ENCODE measurements at regions not wholly inside any gene's neighbourhood (a gene's known extent, or its start where the extent isn't known, plus 50 kb on each side); places are given as distances from the start of the nearest gene placed in this dataset.

DNA sequence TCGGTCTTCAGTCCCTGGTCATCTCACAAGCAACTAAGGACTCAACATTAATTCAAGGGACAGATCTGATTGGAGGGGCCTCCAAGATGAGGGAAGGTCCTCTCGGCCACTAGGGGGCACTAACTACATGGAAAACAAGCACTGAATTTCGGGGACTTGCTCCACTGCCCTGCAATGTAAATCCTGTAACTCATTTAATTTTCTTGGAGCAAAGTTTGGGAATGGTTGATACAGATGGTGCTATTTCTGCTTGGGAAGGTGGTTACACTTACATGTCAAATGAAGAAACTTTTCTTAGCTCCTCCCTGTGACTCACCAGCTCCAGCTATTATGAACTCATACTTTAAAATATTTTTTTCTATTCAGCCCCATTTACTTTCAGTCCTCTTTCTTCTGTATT lies 97.4 kb upstream of the KCNJ15 start:
- peak; percentile 10 for DNase-seq

DNA sequence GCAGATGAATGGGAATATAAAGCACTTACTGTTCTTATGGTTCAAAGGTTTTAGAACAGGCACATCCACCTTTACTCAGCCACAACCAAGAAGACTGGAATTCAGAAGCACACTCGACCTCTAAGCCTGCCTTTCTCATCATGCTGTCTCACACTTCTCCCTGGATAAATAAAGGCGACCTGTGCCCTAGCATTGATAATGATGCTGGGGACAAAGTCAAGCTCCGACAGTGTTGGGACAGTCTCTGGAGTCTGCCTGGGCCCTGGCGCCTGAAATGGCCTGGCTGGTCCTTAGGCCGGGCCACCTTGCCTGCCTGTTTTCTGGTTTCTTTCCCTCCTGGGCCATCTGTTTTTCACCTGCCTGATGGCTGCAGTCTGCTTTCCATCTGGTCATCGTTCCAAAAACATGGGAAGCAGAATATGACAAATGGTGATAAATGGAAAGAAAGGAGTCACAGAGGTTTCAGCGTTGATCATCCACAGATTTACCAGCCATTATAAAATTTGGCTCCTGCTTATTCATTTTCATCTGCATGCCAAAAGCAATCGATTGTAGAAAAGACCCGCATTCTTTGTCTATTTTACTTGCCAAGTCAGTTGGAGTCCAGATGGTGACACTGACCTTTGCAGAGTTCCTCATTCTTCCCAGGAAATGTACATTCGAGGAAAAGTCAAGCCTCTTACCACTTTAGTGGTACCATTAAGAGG lies 91.2 kb upstream of the KCNJ15 start:
- no peak for DNase-seq

DNA sequence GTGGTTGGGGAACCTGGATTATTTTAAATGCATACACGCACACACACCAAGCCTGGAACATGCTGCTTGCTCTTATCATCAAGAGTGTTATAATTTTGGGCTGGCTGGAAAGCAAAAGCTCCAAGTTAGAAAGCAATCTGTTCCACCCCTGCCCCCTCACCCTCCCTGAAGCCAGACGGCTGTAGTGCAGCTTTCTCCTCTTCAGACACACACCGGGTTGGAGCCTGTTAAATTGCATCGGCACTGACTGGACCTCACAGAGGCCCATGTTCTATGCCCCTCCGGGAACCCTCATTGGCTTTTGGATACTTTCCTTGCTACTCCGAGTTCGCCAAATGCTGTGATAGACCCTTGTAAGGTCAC lies 90.6 kb upstream of the KCNJ15 start:
- DNase-seq = no peak

DNA sequence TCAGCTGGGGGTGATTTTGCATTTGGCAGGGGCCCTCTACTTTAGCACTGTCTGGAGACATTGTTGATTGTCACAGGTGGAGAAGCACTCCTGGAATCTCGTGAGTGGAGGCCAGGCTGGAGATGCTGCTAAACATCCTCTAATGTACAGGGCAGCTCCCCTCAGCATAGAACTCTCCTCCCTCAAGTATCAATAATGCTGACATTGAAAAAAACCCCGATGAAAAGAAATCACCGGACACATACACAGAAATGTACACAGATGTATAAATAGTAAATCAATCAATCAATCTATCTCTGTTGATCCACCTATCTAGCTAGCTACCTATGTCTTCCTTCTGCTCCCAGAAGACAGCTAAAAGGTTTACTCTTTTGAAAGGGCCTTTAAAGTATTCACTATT lies 89.4 kb upstream of the KCNJ15 start:
- DNase-seq = no peak

DNA sequence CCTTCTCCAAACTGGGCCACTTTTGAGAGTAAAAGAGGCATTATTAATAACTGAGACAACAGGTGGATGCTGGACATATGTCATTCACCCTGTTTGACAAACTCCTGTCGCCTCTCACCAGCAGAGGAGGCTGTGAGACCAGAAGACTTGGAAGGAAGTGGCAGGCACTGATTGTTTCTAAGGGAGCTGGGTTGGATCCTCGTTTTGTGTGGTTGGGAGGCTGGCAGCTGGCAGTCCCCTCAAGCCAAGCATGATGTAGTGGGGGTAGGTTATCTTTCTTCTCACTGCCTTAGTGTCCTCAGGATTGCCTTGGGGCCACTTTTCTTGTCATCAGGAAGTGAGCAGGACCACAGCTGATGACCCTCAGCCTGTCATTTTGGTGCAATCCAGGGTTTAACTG lies 86.5 kb upstream of the KCNJ15 start:
- no peak for DNase-seq

DNA sequence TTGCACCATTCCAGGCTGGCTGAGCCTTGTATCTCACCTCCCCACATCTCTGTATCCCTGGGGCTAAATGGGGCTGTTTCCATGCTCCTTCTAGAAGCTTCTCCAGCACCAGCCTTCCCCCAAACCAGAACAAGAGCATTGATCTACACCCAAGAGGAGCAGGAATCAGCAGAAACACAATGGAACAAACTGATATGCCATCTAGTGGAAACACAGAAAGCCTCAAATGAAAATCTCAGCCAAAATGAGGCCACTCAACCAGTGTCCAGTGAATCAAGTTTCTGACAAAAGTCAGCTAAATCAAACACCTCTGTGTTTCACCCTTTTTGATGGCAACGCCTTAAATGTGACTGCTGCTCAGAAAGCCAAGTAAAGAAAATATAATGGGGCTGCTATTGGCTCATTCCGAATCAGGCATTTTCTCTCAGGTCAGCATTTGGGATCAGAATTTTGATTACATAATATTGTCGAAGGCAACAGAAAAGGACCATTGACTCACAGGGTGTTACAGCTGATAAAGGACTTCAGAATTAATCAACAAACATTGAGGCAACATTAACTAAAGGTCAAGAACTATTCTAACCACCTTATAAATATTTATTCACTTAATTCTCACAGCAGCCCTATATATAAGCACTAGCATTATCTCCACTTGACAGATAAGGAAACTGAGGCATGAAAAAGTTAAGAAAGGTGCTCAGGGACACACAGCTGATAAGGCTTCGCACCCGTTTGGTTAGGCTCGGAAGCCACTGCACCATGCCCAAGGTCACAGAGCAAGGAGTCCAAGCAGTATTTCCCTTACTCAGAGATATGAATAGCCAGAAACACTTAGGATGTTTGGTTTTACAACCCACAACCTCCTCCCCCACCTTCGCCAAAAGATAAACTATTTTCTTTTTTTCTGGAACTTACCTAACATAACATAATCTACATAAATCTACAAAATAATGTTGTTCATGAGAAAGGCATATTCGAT lies 85.8 kb upstream of the KCNJ15 start:
- DNase-seq = no peak

DNA sequence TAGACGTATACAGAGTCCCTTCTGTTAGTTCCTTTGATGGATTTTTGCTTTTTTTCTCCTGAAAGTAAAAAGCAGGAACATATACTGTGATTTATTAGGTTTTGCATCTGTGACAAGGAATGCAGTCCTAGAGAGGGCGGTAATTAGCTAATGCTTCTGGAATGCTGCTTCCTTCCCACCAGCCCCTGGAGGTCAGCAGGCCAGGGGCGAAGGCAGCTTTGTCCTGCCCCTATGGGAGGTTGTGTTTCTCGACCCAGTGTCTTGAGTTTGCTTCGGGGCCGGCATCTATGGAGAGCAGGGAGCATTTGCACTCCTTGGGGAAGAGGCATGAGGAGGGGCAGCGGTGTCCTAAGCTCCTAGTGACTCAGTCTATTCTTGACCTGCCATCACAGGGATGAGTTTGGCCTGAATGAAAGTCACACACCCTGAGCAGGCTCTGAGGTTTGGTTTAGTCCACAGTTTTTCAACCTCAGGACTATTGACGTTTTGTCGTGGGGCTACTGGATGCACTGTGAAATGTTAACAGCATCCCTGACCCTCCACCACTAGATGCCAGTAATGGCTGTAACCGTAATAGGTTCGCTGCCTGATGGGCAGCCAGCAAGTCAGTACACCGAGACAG lies 85.0 kb upstream of the KCNJ15 start:
- DNase-seq = no peak

DNA sequence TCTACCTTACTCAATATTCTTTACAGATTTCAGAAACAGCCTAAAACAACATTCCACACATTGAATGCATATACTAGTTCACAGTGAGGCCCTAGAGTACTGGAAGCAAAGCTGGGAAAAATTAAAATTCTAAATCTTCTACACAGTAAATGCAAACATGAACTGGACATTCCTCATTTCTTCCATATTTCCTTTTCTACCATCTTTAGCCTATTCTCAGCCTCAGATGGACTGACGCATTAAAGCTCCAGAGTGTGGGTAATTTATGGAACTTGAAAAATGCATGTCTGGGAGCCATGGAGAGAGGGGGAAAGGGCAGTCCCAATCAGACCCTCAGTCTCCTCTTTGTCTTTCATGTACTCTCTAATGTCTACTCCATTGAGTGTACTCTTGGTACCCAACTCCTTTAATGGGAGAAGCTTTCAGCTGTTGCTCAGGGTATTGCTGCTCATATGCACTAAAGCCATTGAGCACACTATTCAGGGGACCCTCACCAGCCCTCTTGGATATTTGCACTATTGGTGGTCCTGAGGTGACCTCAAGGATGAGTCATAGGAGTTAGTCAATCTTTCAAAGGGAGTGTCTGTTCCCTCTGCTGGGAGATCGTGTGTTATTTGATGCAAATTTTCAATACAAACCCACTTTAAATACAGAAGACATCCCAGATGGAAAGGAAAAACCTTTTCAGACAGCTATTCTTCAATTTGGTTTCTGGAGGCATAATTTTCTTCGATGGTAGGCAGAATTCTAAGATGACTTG lies 83.3 kb upstream of the KCNJ15 start:
- no peak for DNase-seq

DNA sequence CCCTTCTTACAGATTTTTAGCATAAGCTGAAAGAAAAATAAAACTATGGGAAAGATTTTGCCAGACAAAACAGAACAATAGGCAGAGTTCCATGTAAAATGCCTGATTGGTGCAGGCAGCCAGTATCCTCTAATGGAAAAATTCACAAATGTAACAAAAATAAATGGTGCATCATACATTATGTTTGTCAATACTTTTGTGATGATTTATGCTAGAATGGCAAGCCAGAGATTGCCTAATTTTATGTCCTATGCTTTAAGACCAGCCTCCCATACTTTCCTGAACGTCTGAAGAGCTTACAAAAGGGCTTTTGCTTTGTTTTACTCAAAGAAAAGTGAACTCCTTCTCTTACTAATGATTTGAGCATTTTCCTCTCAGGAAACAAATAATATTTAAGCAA lies 81.5 kb upstream of the KCNJ15 start:
- DNase-seq = no peak

DNA sequence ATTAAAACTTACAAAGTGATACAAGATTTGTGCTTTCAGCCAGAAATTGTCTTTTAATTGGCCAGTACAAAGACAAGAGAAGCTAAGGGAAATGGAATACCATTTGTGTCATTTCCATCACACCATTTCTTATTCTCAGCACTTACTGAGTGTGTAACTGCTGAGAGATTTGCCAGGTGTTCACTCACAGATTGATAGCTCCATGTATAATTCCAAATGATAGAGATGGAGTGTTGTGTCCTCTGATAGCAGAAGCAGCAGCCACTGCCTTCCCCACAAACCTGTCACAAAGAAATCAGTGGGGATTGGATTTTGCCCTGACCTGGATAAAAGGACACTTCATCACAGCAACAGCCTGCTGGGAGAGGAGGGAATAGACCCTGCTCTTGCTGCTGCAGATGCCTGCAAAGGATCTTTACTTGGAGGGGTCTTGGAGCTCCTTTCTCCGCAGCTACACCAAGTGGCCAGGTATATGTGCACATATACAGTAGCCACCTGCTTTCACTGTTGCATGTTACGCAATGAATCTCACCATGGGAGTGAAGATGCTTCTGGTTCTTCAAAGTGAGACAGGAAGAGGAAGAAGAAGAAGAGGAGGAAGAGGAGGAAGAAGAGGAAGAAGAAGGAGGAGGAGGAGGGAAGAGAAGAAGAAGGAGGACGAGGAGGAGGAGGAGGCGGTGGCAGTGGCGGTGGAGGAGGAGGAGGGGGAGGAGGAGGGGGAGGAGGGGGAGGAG lies 78.7 kb upstream of the KCNJ15 start:
- no peak for DNase-seq

DNA sequence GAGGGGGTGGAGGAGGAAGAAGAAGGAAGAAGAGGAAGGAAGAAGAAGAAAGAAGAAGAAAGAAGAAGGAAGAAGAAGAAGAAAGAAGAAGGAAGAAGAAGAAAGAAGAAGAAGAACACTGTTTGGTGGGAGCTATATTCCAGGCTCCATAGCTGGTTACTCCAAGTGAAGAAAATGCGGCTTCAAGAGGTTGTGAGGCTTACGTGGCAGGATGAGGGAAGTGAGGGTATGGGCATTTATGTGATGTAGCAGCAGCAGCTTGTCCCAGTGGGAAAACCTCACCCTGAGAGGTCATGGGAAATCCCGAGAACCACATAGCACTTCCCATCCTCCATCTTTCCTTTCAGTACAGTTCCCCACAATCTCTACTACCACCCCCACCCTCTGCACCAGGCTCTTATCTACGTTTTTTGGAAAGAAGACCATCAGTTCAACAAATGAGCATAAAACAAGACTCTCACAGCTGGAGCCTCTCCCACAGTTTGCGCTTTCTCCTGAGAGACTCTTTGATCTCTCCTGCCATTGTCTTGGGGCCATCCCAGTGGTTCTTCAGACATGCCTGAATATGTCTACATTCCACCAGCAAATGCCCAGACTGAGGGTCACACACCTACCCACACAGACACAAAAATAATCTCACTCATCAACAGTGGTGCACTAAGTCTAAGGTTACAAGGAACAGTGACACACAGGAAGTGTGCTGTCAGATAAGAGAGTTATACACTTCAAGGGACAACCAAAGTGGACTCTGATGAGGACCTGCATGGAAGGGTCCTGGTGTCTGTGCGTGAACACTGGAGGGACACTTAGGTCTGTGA lies 77.9 kb upstream of the KCNJ15 start:
- DNase-seq = no peak

DNA sequence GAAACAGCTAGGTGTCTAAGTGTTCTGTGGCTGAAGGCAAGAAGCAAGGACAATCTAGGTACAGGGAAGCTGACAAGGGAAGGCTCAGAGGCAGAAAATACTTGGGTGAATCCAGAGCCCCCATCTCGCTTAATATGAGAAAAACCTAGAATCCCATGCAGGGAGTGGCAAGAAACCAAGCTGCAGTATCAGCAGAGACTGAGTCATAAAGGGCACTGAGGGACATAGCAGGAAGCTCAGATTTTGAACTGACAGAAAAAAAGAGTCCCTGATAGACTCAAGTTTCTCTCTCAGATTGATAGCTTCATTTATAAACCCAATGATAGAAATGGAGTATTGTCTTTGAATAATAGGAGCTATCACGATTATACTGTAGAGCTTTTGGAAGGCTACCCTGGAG lies 77.3 kb upstream of the KCNJ15 start:
- DNase-seq = no peak

DNA sequence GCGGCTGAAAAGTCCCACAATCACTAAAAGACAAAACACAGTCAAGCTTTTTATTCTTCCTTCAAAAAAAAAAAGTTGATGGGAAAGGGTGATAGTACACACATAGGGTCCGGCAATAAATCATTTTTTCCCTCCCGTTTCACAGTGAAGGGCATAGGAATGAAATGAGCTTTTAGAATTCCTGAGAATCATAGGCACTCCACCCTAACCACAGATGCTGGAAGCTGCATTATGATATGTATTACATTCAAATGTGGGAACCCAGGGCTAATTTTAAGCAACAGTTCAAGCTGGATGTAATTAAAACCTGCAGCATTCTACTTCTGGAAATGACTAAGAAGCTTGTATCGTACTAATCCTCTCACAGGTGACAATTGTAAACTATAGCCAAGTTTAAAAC lies 75.7 kb upstream of the KCNJ15 start:
- no peak for DNase-seq

DNA sequence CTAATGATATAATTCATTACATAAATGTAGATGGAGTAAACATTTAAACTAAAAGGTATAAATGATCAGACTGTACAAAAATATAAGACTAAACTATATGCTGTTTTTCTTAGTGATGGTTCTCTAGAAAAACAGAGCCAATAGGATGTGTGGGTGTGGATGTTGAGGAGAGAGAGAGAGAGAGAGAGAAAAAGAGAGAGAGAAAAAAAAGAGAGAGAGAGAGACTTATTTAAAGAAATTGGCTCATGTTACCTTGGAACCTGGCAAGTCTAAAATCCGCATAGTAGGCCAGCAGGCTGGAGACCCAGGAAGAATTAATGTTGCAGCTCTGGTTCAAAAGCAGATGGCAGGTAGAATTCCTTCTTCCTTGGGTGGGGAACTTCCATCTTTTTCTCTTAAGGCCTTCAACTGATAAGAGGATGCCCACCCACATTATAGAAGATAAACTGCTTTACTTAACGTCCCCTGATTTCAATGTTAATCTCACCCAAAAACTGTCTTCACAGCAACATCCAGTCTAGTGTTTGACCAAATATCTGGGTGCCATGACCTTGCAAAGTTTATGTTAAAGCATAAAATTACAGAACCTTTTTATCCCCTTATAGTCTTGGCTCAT lies 74.3 kb upstream of the KCNJ15 start:
- no peak for DNase-seq

DNA sequence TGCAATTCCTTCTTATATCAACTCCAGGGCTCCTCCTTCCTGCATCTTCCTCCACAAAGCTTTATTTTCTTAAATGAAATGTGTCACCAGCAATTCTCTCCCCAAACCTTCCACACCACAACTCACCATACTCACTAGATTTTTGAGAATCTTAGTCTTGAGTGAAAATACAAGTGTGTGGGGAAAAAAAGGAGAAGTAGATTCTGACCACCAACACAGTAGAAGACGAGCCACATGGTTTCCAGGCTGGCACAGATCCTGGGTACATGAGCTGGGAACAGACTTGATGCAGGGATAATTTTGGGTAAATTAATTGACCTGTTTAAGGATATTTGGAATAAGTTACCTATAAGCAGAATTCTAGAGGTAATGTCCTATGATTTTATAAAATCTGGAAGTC lies 72.8 kb upstream of the KCNJ15 start:
- no peak for DNase-seq

DNA sequence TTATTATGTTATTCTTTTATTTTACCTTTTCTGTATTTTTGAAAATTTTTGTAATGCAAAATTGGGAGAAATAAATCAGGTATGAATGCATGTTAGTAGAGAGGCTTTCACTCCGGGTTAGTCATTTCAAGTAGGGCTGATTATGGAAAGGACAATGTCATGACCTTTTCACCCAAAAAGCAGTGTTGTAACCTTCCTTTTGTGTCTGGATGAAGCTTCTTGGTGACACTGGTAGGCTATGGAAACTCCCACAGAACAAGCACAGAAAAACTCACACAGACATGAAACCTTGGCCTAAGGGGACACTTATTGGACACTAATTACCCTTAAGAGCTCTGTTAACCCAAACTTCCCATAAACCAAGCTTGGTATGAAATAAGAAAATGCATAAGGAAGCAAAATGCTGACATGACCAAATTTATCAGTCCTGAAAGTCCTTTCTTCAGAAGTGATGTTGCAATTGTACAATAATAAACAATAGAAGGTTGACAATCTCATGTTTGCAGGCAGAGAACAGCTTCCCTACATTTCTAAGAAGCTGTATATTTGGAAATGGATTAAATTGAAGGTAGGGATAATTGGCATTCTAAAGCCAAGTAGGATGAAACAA lies 70.0 kb upstream of the KCNJ15 start:
- DNase-seq = no peak

DNA sequence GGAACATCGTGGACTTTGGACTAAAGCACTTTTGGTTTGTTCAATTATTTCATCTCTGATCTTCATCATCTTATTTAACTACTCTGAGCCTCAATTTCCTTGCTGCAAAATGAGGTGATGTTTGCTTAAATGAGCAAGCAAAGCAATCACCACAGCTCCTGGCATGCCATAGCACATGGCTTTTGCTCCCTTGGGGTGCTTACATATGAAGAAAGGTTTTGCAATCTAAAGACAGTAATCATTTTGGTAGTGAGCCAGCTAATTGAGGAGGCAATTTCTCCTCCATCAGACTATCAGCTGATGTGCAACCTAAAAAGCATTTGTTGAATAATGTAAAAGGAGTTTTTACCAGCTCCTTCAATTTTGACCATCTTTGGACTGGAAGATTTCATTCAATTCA lies 68.8 kb upstream of the KCNJ15 start:
- DNase-seq = no peak

DNA sequence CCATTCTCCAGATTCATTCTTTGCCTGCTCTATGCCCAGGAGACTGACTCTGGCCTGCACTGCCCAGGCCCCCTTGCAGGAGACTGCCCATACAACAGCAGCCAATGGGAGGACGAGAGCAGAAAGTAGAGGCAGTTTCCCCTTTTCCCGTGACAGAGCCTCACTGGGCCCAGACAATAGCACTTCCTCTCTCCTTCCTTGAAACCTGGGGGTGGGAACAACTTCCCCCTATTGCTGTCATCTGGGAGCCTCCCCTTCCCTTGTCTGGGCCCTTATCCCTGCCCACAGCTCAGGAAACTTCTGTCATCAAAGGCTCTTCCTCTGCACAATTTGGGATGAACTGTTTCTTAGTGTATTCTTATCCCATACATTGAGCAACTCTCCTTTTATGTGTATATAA lies 60.8 kb upstream of the KCNJ15 start:
- no peak for DNase-seq

DNA sequence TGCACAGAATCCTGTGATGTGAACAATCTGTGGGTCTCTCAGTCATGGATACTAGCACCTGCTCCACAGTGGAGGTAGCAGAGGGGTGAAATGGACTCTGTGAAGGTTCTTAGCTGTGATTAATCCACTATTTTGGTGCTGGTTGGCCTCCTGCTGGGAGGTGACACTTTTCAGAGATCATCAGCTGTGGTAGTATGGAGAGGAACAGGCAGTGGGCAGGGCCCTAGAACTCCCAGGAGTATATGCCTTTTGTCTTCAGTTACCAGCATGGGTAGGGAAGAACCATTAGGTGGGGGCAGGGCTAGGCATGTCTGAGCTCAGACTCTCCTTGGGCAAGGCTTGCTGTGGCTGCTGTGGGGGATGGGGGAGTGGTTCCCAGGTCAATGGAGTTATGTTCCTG lies 54.0 kb upstream of the KCNJ15 start:
- DNase-seq = no peak

DNA sequence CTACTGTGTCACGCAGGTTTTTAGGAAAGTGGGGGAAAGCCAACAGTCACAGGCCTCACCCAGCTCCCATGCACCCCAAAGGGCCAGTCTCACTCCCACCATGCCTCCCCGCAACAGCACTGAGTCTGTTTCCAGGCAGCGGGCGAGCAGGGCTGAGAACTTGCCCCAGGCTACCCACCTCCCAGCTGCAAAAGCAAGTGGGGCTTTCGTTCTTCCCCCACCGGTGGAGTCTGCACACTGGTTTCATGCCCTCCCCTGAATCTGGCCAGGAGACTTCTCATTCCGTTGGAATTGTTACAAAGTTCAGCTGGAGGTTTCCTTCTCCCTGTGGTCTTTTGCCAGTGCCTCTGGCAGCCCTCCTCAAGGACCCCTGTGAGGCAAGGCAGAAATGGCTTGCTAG lies 53.6 kb upstream of the KCNJ15 start:
- no peak for DNase-seq

DNA sequence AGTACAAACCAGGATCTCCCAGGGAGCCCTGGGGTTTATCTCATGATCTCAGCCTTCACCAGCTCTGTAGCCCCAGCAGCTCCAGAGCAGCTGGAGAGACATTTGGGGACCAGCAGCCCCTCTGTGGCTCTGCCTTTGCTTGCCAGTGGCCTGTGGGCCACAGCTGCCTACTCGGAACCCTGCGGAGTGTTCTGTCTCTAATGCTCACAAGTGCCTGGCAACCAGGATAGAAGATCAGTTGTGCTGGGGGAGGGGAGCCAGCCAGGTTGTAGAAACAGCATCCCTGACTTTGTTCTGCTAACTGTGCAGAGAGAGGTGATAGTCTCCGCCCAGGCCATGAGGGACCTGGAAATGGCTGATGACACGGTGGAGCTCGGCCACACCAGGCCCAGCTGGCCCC lies 50.9 kb upstream of the KCNJ15 start:
- no peak for DNase-seq

Data from effector CD8-positive, alpha-beta T cell (primary cell).